ENCODE measurements at regions not wholly inside any gene's neighbourhood (a gene's known extent, or its start where the extent isn't known, plus 50 kb on each side); places are given as distances from the start of the nearest gene placed in this dataset.
"Not testable (repeated sequence)": the region's sequence is repeated elsewhere in the genome, so short reads cannot be mapped to it uniquely, and the experiment has no call there.

DNA sequence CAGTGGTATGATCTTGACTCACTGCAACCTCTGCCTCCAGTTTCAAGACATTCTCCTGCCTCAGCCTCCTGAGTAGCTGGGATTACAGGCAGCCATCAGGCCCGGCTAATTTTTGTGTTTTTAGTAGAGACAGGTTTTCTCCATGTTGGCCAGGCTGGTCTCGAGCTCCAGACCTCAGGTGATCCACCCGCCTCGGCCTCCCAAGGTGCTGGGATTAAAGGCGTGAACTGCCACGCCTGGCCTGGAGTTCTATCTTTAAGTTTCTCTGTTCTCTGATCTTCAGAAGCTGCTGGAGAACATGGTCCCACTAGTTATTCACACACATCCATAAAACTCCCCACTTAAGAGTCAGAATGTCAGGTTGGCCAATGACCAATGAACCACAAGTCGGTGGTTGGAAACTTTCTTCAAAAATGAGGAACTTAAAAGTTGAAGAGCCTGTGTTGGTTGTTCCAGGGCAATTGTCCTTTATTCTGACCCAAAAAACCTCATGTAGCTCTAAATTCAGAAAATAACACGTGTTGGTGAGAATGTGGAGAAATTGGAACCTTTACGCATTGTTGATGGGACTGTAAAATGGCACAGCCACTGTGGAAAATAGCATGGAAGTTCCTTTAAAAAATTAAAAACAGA is 55.9 kb upstream of the PIK3CB start:
- Mint-ChIP-seq H3K27me3 (peaks cover 5% of the 10 kb centered on the region), H3K36me3 (no peaks in the 10 kb centered on the region), H3K27ac (peak overlapping the region; percentile 42), H3K4me1 (peaks cover 4% of the 10 kb centered on the region), H3K9me3 (no peaks in the 10 kb centered on the region), H3K4me3 (no peak overlapping the region)
- no peak for DNase-seq

DNA sequence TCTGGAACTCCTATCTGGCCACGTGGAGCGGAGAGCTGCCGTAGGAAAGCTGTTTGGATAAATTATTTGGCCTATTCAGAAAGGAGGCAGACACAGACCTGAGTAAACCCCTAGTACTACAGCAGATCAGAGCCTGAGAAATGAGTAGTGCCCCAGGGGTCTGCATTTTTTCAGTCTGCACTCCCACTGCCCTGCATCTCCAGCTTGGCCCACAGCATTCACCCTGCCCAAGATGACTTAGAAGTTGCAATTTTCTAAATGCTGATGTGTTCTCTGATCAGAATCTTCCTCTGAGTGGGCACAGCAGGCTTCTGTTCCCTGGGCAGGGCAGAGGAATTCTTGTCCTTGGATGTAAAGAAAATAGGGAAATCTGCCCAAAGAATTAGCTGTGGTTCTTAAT is 55.1 kb upstream of the PIK3CB start:
- Mint-ChIP-seq H3K36me3 (no peaks in the 10 kb centered on the region), H3K27ac (no peak overlapping the region), H3K9me3 (no peaks in the 10 kb centered on the region), H3K27me3 (peaks cover 5% of the 10 kb centered on the region), H3K4me1 (peaks cover 4% of the 10 kb centered on the region), H3K4me3 (no peak overlapping the region)
- no peak for DNase-seq

- H3K4me1 Mint-ChIP-seq: peaks cover 4% of the 10 kb centered on the region
- no peaks in the 10 kb centered on the region for H3K36me3 Mint-ChIP-seq
- no peak overlapping the region for H3K27ac Mint-ChIP-seq
- peaks cover 5% of the 10 kb centered on the region for H3K27me3 Mint-ChIP-seq
- no peak for DNase-seq
- H3K9me3 Mint-ChIP-seq: no peaks in the 10 kb centered on the region
- no peak overlapping the region for H3K4me3 Mint-ChIP-seq
Observed at GRCh38 chr3:138888560-138888959, 53.8 kb upstream of the PIK3CB start.

DNA sequence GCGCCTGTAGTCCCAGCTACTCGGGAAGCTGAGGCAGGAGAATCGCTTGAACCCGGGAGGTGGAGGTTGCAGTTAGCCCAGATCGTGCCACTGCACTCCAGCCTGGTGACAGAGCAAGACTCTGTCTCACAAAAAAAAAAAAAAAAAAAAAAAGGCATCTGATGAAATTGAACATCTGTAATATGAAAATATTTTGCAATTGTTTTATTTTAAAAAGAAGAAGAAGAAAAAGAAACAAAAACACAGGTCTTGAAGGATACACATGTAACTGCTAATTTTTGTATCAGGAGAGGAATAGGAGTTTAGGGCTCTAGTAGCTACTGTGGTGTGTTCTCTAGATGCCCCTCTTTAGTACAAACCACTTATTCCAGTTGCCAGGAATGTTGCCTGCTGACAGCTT is 51.4 kb upstream of the PIK3CB start:
- not testable (repeated sequence) for H3K27ac Mint-ChIP-seq, H3K4me3 Mint-ChIP-seq, H3K4me1 Mint-ChIP-seq, DNase-seq, H3K27me3 Mint-ChIP-seq, H3K9me3 Mint-ChIP-seq, H3K36me3 Mint-ChIP-seq
